Fibroblast of villous mesenchyme (primary cell): ENCODE measurements at regions not wholly inside any gene's neighbourhood (a gene's known extent, or its start where the extent isn't known, plus 50 kb on each side); places are given as distances from the start of the nearest gene placed in this dataset.
"Not testable (repeated sequence)": the region's sequence is repeated elsewhere in the genome, so short reads cannot be mapped to it uniquely, and the experiment has no call there.

Experiments
- DNase-seq: peaks from one replicate; pipeline ENCODE4 v3.0.0-alpha.2; 2010; ENCODE audit warnings: low read depth
- H3K4me3 ChIP-seq: 2 replicates; pipeline ENCODE4 v1.5.1; 2011; ENCODE audit warnings: low read depth, mild to moderate bottlenecking, low read length
- CTCF ChIP-seq: IDR thresholded peaks from 2 replicates; pipeline ENCODE4 v1.5.1; 2012; ENCODE audit warnings: low read depth, mild to moderate bottlenecking, low read length; ENCODE audit not compliant: insufficient read depth

DNA sequence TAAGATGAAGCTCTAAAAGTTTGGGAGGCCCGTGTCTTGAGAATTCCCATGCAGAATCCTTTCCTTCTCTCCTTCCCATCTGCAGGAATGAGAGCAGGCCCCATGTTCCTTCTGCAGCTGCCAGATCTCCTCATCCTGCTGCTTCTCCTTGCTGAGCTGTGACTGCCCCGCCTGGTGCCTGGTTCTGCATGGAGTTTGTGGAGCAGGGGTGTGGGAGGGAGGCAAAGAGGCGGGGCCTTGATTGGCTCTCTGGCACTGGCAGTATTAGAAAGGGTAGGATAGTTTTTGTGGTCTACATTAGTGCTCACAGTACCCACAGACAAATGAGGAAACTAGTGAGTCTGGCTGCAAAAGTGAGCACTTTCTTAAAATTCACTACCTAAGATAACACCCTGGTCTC, 91.1 kb upstream of the CLPB start:
- no peak overlapping the region for H3K4me3 ChIP-seq
- no peak for TF ChIP-seq CTCF
- no peak for DNase-seq

GRCh38 chr11:72524711-72525110, 90.4 kb upstream of the CLPB start:
- H3K4me3 ChIP-seq, result no peak overlapping the region
- DNase-seq, result no peak
- TF ChIP-seq CTCF, result no peak

GRCh38 chr11:72523991-72524390, 89.7 kb upstream of the CLPB start:
- no peak overlapping the region for H3K4me3 ChIP-seq
- no peak for TF ChIP-seq CTCF
- DNase-seq, result no peak

GRCh38 chr11:72522186-72522585, 87.9 kb upstream of the CLPB start:
- no peak for DNase-seq
- no peak for TF ChIP-seq CTCF
- H3K4me3 ChIP-seq, result no peak overlapping the region

DNA sequence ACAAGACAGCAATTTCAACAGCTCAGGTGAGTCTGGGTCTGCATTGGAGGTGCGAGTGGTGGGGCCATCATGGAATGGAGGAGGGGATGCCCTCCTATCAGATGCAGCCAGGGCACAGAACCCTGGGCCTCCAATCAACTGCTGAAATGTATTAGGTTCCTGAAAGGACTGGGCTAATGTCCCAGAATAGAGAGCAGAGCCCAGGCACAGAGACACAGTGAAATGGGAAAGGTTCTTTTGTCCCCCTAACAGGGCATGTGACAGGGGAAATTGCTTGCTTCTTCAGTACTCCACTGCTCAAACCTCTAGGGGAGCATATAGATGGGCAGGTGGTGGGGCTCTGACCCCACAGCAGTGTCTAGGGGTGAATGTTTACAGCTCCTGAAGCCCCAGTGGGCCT, 87.3 kb upstream of the CLPB start:
- DNase-seq, result no peak
- no peak for TF ChIP-seq CTCF
- H3K4me3 ChIP-seq, result no peak overlapping the region

DNA sequence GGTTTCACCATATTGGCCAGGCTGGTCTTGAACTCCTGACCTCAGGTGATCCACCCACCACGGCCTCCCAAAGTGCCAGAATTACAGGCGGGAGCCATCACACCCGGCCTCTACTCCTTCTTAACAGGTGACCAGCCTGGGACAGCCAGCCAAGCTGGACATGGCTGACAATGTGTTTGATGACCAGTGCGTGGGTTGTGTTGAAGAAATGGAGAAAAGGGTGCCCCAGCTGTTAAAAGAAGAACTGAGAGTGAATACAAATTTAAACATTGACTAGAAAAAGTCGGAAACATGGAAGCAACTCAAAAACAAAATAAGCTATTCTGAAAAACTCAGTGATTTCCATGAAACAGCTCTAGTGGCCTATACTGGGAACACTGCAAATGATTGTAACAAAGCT, 86.5 kb upstream of the CLPB start:
- TF ChIP-seq CTCF, result no peak
- DNase-seq, result no peak
- H3K4me3 ChIP-seq, result no peak overlapping the region

- H3K4me3 ChIP-seq, DNase-seq: not testable (repeated sequence)
Measured at GRCh38 chr11:72519882-72520281, 85.6 kb upstream of the CLPB start.
